ENCODE measurements at regions not wholly inside any gene's neighbourhood (a gene's known extent, or its start where the extent isn't known, plus 50 kb on each side); places are given as distances from the start of the nearest gene placed in this dataset.

DNA sequence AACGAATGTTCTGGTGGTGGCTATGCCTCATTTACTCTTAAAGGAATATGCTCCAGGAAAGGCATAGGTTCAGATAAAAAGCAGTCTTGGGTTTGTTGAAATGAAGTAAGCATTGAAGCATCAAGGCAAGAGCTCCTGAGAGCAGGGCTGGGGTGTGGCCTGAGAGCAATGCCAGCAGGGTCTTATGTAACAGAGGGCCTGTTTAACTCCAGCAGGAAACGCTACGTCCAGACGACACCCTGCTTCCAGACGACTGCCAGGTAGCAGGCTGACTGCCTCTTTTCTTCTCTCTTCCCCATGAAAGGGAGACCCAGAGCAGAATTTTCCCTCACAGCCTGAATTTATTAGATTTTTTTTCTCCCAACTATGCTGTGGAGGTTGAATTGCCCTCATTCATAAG lies 127.2 kb upstream of the SLC5A12 start:
- Mint-ChIP-seq H3K36me3 (no peaks in the 10 kb centered on the region), H3K27ac (no peak overlapping the region), H3K4me1 (peaks cover 30% of the 10 kb centered on the region), H3K9me3 (peaks cover 3% of the 10 kb centered on the region; the same call in 1 of the 2 replicates), H3K4me3 (no peak overlapping the region), H3K27me3 (ENCODE audit: low read depth) (no peaks in the 10 kb centered on the region)
- POLR2A ChIA-PET = no interaction called here
- CTCF ChIA-PET = interaction anchor here (0.7 kb wide), 1 partner anchor 56 kb away, joined by 3 read pairs; no protein-coding TSS in a partner anchor
- DNase-seq (ENCODE audit: low spot score) (no peak), ATAC-seq (no peak)
- TF ChIP-seq ZNF263 (CRISPR knock-in tag; IDR thresholded peaks at IDR 0.05; ENCODE audit: low read depth) (no peak), ATF2 (CRISPR knock-in tag; IDR thresholded peaks at IDR 0.05; ENCODE audit: borderline replicate concordance, low read depth) (no peak), HMGA2 (CRISPR knock-in tag; IDR thresholded peaks at IDR 0.05) (no peak), TCF7 (CRISPR knock-in tag; IDR thresholded peaks at IDR 0.05; ENCODE audit: low read depth) (no peak), TEAD4 (CRISPR knock-in tag; IDR thresholded peaks at IDR 0.05) (no peak), NR2C2 (CRISPR knock-in tag; IDR thresholded peaks at IDR 0.05) (no peak), AR (CRISPR knock-in tag; IDR thresholded peaks at IDR 0.05) (no peak), GABPB1 (CRISPR knock-in tag; IDR thresholded peaks at IDR 0.05) (no peak), ELF4 (CRISPR knock-in tag; IDR thresholded peaks at IDR 0.05; ENCODE audit: low read depth) (no peak)
- TF ChIP-seq, protein P1, sequence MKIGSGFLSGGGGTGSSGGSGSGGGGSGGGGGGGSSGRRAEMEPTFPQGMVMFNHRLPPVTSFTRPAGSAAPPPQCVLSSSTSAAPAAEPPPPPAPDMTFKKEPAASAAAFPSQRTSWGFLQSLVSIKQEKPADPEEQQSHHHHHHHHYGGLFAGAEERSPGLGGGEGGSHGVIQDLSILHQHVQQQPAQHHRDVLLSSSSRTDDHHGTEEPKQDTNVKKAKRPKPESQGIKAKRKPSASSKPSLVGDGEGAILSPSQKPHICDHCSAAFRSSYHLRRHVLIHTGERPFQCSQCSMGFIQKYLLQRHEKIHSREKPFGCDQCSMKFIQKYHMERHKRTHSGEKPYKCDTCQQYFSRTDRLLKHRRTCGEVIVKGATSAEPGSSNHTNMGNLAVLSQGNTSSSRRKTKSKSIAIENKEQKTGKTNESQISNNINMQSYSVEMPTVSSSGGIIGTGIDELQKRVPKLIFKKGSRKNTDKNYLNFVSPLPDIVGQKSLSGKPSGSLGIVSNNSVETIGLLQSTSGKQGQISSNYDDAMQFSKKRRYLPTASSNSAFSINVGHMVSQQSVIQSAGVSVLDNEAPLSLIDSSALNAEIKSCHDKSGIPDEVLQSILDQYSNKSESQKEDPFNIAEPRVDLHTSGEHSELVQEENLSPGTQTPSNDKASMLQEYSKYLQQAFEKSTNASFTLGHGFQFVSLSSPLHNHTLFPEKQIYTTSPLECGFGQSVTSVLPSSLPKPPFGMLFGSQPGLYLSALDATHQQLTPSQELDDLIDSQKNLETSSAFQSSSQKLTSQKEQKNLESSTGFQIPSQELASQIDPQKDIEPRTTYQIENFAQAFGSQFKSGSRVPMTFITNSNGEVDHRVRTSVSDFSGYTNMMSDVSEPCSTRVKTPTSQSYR (CRISPR knock-in tag; IDR thresholded peaks at IDR 0.05) = no peak
- TF ChIP-seq, protein P2, sequence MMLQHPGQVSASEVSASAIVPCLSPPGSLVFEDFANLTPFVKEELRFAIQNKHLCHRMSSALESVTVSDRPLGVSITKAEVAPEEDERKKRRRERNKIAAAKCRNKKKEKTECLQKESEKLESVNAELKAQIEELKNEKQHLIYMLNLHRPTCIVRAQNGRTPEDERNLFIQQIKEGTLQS (CRISPR knock-in tag; conservative IDR thresholded peaks at IDR 0.05) = no peak
- TF ChIP-seq, protein P3, sequence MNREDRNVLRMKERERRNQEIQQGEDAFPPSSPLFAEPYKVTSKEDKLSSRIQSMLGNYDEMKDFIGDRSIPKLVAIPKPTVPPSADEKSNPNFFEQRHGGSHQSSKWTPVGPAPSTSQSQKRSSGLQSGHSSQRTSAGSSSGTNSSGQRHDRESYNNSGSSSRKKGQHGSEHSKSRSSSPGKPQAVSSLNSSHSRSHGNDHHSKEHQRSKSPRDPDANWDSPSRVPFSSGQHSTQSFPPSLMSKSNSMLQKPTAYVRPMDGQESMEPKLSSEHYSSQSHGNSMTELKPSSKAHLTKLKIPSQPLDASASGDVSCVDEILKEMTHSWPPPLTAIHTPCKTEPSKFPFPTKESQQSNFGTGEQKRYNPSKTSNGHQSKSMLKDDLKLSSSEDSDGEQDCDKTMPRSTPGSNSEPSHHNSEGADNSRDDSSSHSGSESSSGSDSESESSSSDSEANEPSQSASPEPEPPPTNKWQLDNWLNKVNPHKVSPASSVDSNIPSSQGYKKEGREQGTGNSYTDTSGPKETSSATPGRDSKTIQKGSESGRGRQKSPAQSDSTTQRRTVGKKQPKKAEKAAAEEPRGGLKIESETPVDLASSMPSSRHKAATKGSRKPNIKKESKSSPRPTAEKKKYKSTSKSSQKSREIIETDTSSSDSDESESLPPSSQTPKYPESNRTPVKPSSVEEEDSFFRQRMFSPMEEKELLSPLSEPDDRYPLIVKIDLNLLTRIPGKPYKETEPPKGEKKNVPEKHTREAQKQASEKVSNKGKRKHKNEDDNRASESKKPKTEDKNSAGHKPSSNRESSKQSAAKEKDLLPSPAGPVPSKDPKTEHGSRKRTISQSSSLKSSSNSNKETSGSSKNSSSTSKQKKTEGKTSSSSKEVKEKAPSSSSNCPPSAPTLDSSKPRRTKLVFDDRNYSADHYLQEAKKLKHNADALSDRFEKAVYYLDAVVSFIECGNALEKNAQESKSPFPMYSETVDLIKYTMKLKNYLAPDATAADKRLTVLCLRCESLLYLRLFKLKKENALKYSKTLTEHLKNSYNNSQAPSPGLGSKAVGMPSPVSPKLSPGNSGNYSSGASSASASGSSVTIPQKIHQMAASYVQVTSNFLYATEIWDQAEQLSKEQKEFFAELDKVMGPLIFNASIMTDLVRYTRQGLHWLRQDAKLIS (CRISPR knock-in tag; IDR thresholded peaks at IDR 0.05; ENCODE audit: borderline replicate concordance) = no peak

- Mint-ChIP-seq H3K4me1 (peaks cover 28% of the 10 kb centered on the region), H3K27ac (no peak overlapping the region), H3K27me3 (ENCODE audit: low read depth) (no peaks in the 10 kb centered on the region), H3K9me3 (peaks cover 3% of the 10 kb centered on the region; the same call in 1 of the 2 replicates), H3K4me3 (no peak overlapping the region), H3K36me3 (no peaks in the 10 kb centered on the region)
- ChIA-PET POLR2A (no interaction called here), CTCF (no interaction called here)
- no peak for DNase-seq (ENCODE audit: low spot score)
- ATAC-seq = no peak
- TF ChIP-seq JUN (CRISPR knock-in tag; IDR thresholded peaks at IDR 0.05) = no peak
- no peak for TF ChIP-seq SOX15 (CRISPR knock-in tag; IDR thresholded peaks at IDR 0.05)
- TF ChIP-seq, protein P1 (CRISPR knock-in tag; IDR thresholded peaks at IDR 0.05) = no peak
- no peak for TF ChIP-seq RELA (CRISPR knock-in tag; IDR thresholded peaks at IDR 0.05; ENCODE audit: borderline replicate concordance)
- TF ChIP-seq OVOL2 (CRISPR knock-in tag; IDR thresholded peaks at IDR 0.05; ENCODE audit: borderline replicate concordance) = no peak
- no peak for TF ChIP-seq PRDM15 (CRISPR knock-in tag; IDR thresholded peaks at IDR 0.05)
- TF ChIP-seq ATF1 (CRISPR knock-in tag; IDR thresholded peaks at IDR 0.05) = no peak
Measured at GRCh38 chr11:26851291-26851690, 129.4 kb upstream of the SLC5A12 start.

All from WTC11 (cell line).